Lower lobe of right lung (tissue), 2 donors: ENCODE measurements at regions not wholly inside any gene's neighbourhood (a gene's known extent, or its start where the extent isn't known, plus 50 kb on each side); places are given as distances from the start of the nearest gene placed in this dataset.
"Not testable (repeated sequence)": the region's sequence is repeated elsewhere in the genome, so short reads cannot be mapped to it uniquely, and the experiment has no call there.

Source experiments
- ATAC-seq, 2 donors: fragments of 200-7000 bp; cut with Tn5 transposase; one replicate each; pipeline ENCODE4 v1.9.1; 2020 to 2022; ENCODE audit warnings: mild to moderate bottlenecking in 2 of 2, moderate library complexity in 2 of 2
- DNase-seq: peaks from one replicate; pipeline ENCODE4 v3.0.0-alpha.2; 2020
- H3K27ac ChIP-seq: fragments of 200-600 bp; one replicate; pipeline ENCODE4 v1.8.0; 2022
- H3K27me3 ChIP-seq: fragments of 200-600 bp; one replicate; pipeline ENCODE4 v1.8.0; 2022; ENCODE audit warnings: low read depth
- H3K36me3 ChIP-seq: fragments of 200-600 bp; one replicate; pipeline ENCODE4 v1.8.0; 2022; ENCODE audit warnings: mild to moderate bottlenecking
- H3K4me1 ChIP-seq: fragments of 200-600 bp; one replicate; pipeline ENCODE4 v1.8.0; 2022
- H3K4me3 ChIP-seq: fragments of 200-600 bp; one replicate; pipeline ENCODE4 v1.8.0; 2022; ENCODE audit warnings: mild to moderate bottlenecking
- H3K9me3 ChIP-seq: fragments of 200-600 bp; one replicate; pipeline ENCODE4 v1.8.0; 2022
- intact Hi-C: fragments of 100-400 bp; cut with DNase I; formaldehyde crosslinking; loops from one replicate; pipeline ENCODE4 v1.11.0; 2022
- TF ChIP-seq, protein P1 (sequence below): fragments of 200-600 bp; IDR thresholded peaks from one replicate; pipeline ENCODE4 v1.8.0; 2022; ENCODE audit warnings: antibody characterized with exemption, mild to moderate bottlenecking
- donor health status: DM: no; HTN: yes; CAD: no; lungs with severe emphysema.

DNA sequence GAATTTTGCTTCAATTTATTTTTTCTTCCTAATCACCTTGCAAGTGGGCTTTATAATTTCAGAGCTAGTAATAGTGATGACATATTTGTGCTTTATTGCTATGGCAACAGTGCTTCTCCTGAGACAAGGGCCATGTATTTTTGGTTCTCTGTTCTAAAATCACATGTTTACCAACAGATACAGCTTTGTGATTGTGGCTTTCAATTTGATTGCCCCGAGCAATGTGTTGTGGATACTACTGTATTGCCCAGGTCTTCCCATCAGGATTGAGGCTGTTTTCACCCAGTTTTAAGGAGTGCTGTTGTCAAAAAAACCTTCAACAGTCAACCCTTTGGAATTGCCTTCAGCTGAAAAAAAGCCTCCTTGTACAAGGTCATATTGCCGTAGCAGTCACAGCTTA, 841.4 kb upstream of the VRK2 start:
- Histone ChIP-seq H3K4me1 (no peaks in the 10 kb centered on the region), H3K36me3 (no peaks in the 10 kb centered on the region), H3K27ac (no peak overlapping the region), H3K9me3 (no peaks in the 10 kb centered on the region), H3K27me3 (no peaks in the 10 kb centered on the region), H3K4me3 (no peak overlapping the region)
- intact Hi-C loops, result no loop called here
- ATAC-seq, result no peak
- no peak for DNase-seq
- TF ChIP-seq, protein P1, sequence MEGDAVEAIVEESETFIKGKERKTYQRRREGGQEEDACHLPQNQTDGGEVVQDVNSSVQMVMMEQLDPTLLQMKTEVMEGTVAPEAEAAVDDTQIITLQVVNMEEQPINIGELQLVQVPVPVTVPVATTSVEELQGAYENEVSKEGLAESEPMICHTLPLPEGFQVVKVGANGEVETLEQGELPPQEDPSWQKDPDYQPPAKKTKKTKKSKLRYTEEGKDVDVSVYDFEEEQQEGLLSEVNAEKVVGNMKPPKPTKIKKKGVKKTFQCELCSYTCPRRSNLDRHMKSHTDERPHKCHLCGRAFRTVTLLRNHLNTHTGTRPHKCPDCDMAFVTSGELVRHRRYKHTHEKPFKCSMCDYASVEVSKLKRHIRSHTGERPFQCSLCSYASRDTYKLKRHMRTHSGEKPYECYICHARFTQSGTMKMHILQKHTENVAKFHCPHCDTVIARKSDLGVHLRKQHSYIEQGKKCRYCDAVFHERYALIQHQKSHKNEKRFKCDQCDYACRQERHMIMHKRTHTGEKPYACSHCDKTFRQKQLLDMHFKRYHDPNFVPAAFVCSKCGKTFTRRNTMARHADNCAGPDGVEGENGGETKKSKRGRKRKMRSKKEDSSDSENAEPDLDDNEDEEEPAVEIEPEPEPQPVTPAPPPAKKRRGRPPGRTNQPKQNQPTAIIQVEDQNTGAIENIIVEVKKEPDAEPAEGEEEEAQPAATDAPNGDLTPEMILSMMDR, result no peak

DNA sequence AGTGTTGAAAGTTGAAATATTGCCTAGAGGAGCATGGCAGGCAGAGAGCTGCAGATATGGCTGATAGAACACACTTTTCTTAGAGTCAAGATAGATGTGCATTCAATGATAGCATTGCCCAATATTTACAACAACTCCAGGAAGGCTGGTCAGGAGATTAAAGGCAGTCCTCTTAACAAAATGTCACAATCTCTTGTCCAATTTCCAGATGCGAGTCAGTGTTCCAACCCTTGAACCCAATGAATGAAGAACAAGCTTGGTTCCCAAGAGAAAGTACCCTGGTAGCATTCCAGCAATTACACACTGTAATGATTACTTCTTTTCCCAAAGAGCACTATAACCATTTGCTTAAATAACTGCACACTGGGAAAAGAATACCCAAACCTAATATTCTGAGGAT, 839.4 kb upstream of the VRK2 start:
- intact Hi-C loops, result no loop called here
- DNase-seq (no peak), ATAC-seq (no peak)
- Histone ChIP-seq H3K9me3 (no peaks in the 10 kb centered on the region), H3K27me3 (no peaks in the 10 kb centered on the region), H3K4me1 (no peaks in the 10 kb centered on the region), H3K36me3 (no peaks in the 10 kb centered on the region), H3K27ac (no peak overlapping the region), H3K4me3 (no peak overlapping the region)
- TF ChIP-seq, protein P1, result no peak

DNA sequence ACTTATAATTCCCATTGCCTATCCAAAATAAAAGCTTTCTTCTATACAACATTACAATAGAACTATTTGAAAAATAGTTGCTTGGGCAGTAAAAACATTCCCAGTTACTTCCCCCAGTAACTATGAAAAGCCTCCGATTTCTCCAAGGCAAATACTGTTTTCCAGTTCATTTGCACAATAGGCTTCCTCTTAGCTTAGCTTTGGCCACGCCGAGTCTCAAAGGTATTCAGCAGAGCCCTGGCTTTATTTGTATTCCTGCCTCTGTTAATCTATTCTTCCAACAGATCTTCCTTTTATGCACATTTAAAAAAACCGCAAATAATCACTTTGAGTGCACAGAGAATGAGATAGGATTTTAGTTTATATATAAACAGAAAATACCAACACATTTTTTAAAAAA, 836.8 kb upstream of the VRK2 start:
- H3K27me3 ChIP-seq, result no peaks in the 10 kb centered on the region
- TF ChIP-seq, protein P1, result no peak
- no peak overlapping the region for H3K4me3 ChIP-seq
- no peaks in the 10 kb centered on the region for H3K36me3 ChIP-seq
- intact Hi-C loops, result no loop called here
- H3K4me1 ChIP-seq, result no peaks in the 10 kb centered on the region
- no peak for ATAC-seq
- peaks cover 3% of the 10 kb centered on the region for H3K9me3 ChIP-seq
- DNase-seq, result no peak
- H3K27ac ChIP-seq, result no peak overlapping the region

DNA sequence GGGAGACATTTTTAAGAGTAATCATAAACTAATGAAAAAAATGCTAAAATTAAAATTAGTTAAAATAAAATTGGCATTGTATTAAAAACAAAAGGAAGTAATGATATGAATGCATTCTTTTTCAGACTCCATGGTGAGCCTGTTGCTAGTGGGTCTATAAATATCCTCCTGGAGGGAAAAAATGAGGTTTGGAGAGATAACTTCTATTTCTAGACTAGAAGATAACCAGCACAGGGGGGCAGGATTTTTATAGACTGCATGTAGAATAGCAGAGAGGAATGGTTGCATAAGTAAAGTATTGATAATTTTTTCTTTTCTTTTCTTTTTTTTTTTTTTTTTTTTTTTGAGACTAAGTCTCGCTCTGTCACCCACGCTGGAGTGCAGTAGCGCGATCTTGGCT, 835.8 kb upstream of the VRK2 start:
- no peaks in the 10 kb centered on the region for H3K27me3 ChIP-seq
- peaks cover 3% of the 10 kb centered on the region for H3K9me3 ChIP-seq
- DNase-seq (no peak), ATAC-seq (no peak)
- no peak overlapping the region for H3K4me3 ChIP-seq
- intact Hi-C loops, result no loop called here
- H3K36me3 ChIP-seq, result no peaks in the 10 kb centered on the region
- H3K4me1 ChIP-seq, result no peaks in the 10 kb centered on the region
- no peak overlapping the region for H3K27ac ChIP-seq
- TF ChIP-seq, protein P1, result no peak

DNA sequence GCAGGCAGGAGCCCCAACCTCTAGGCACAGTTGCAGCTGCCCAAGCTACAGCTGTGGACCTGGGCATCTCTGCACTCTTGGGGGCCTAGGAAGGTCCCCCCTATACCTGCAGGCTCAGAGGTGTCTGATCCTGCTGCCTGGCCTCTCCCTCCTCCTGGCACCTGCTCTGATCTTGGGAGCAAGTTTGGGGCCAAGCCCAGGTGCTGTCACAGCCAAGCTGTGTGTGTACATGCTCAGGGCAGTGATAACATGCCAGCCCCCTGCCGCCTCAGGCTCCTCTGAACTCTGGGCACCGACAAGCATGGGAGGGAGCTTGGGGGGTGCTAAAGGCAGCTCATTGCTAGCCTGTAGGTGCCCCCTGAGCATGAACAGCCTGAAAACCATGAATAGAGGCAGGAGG, 829.6 kb upstream of the VRK2 start:
- intact Hi-C loops, result no loop called here
- TF ChIP-seq, protein P1, result no peak
- no peak for ATAC-seq
- H3K36me3 ChIP-seq, result no peaks in the 10 kb centered on the region
- DNase-seq, result no peak
- H3K4me1 ChIP-seq, result no peaks in the 10 kb centered on the region
- no peaks in the 10 kb centered on the region for H3K27me3 ChIP-seq
- peaks cover 26% of the 10 kb centered on the region for H3K9me3 ChIP-seq
- H3K27ac ChIP-seq, result no peak overlapping the region
- no peak overlapping the region for H3K4me3 ChIP-seq

DNA sequence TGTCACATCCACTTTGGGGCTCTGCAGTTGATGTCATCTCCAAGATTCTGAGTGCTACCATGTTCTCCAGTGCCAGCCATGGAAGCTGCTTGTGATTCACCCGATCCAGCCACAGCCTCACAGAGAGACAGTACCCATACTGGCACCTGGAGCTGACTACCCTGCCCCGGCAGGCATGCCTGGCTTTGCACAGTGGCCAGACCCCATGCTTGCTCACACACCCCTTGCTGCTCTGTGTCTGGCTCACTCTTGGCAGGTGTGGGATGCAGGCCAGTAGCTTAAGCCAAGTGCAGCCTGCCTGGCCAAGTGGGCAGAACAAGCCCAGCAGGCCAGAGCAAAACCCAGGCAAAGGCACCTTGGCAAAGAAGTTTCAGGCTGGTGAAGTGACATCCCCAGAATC, 828.4 kb upstream of the VRK2 start:
- Histone ChIP-seq H3K4me3 (no peak overlapping the region), H3K27ac (no peak overlapping the region), H3K9me3 (peaks cover 26% of the 10 kb centered on the region), H3K36me3 (no peaks in the 10 kb centered on the region), H3K4me1 (no peaks in the 10 kb centered on the region), H3K27me3 (no peaks in the 10 kb centered on the region)
- DNase-seq (no peak), ATAC-seq (no peak)
- intact Hi-C loops, result no loop called here
- TF ChIP-seq, protein P1, result no peak

DNA sequence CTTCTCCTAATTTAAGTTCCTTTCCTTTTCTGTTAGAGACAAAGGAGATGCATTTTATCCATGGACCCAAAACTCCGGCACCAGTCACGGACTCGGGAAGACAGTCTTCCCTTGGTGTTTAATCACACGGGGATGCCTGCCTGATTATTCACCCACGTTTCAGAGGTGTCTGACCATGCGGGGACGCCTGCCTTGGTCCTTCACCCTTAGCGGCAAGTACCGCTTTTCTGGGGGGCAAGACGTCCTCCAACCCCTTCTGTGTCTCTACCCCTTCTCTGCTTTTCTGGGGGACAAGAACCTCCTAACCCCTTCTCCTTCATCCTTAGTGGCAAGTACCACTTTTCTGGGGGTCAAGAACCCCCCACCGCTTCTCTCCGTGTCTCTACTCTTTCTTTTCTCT, 816.9 kb upstream of the VRK2 start:
- H3K4me1 ChIP-seq, intact Hi-C loops, H3K27ac ChIP-seq, ATAC-seq, H3K4me3 ChIP-seq, H3K27me3 ChIP-seq, H3K9me3 ChIP-seq, DNase-seq, H3K36me3 ChIP-seq: not testable (repeated sequence)

DNA sequence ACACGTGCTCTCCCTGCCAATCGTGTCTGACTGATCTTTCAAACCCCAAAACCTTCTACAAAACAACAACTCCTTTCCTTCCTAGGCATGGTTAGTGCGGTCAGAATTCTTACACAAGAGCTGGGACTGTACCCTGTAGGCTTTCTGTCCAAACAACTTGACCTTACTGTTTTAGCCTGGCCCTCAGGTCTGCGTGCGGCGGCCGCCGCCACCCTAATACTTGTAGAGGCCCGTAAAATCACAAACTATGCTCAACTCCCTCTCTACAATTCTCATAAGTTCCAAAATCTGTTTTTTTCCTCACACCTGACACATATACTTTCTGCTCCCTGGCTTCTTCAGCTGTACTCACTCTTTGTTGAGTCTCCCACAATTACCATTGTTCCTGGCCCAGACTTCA, 814.3 kb upstream of the VRK2 start:
- intact Hi-C loops, H3K27ac ChIP-seq, H3K4me1 ChIP-seq, H3K4me3 ChIP-seq, ATAC-seq, H3K36me3 ChIP-seq, H3K27me3 ChIP-seq, H3K9me3 ChIP-seq, DNase-seq: not testable (repeated sequence)

DNA sequence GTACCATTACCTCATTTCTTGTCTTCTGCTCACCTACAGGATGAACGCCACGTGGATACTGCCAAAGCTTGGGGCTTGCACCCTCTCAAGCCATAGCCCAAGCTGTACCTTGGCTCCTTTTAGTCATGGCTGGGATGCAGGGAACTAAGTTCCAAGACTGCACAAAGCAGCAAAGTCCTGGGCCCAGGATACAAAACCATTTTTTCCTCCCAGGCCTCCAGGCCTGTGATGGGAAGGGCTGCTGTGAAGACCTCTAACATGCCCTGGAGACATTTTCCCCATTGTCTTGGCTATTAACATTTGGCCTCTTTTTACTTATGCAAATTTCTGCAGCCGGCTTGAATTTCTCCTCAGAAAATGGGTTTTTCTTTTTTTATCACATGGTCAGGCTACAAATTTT, 795.1 kb upstream of the VRK2 start:
- H3K4me3 ChIP-seq, H3K4me1 ChIP-seq, H3K27me3 ChIP-seq, ATAC-seq, DNase-seq, H3K36me3 ChIP-seq, H3K27ac ChIP-seq, intact Hi-C loops: not testable (repeated sequence)
- peaks cover 17% of the 10 kb centered on the region for H3K9me3 ChIP-seq
